ENCODE measurements at regions not wholly inside any gene's neighbourhood (a gene's known extent, or its start where the extent isn't known, plus 50 kb on each side); places are given as distances from the start of the nearest gene placed in this dataset.

DNA sequence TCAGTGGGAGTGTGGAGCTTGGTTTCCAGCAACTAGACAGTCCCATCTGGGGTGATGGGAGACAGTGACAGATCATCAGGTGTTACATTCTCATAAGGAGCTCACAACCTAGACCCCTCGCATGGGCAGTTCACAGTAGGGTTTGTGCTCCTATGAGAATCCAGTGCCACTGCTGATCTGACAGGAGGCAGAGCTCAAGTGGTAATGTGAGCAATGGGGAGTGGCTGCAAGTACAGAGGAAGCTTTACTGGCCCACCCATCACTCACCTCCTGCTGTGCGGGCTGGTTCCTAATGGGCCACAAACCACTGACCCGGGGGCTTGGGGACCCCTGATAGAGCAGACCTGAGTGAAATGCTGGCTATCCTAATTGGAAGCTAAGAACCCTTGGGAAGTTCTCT, 242.8 kb downstream of the BAMBI start:
- ChIA-PET POLR2A (no interaction called here), CTCF (interaction anchor here (0.6 to 2.1 kb wide), 2 partner anchors 19 to 323 kb away, joined by 3 to 7 read pairs; no protein-coding TSS in a partner anchor)
- no peak for TF ChIP-seq SP3 (tag by site-specific recombination; IDR thresholded peaks at IDR 0.05)
- TF ChIP-seq ZNF777 (tag by site-specific recombination; IDR thresholded peaks at IDR 0.05; ENCODE audit: borderline replicate concordance), result no peak
- no peak for TF ChIP-seq ZNF2 (tag by site-specific recombination; IDR thresholded peaks at IDR 0.05)
- TF ChIP-seq ZNF610 (tag by site-specific recombination; IDR thresholded peaks at IDR 0.05; ENCODE audit: borderline replicate concordance), result peak; percentile 99
- TF ChIP-seq, protein P1, sequence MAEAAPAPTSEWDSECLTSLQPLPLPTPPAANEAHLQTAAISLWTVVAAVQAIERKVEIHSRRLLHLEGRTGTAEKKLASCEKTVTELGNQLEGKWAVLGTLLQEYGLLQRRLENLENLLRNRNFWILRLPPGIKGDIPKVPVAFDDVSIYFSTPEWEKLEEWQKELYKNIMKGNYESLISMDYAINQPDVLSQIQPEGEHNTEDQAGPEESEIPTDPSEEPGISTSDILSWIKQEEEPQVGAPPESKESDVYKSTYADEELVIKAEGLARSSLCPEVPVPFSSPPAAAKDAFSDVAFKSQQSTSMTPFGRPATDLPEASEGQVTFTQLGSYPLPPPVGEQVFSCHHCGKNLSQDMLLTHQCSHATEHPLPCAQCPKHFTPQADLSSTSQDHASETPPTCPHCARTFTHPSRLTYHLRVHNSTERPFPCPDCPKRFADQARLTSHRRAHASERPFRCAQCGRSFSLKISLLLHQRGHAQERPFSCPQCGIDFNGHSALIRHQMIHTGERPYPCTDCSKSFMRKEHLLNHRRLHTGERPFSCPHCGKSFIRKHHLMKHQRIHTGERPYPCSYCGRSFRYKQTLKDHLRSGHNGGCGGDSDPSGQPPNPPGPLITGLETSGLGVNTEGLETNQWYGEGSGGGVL (tag by site-specific recombination; IDR thresholded peaks at IDR 0.05), result no peak
- Histone ChIP-seq H3K4me1 (ENCODE audit: control insufficient read depth, insufficient read depth, low read length) (no peaks in the 10 kb centered on the region), H3K9me3 (ENCODE audit: control insufficient read depth, insufficient read depth, low read depth, low read length) (no peaks in the 10 kb centered on the region), H3K36me3 (ENCODE audit: control insufficient read depth in 2 of 2, insufficient read depth in 1 of 2, low read length in 2 of 2) (no peaks in the 10 kb centered on the region), H3K4me3 (ENCODE audit: low read depth, low read length) (no peak overlapping the region), H3K27ac (ENCODE audit: extremely low read depth, low read depth, low read length) (no peak overlapping the region)

DNA sequence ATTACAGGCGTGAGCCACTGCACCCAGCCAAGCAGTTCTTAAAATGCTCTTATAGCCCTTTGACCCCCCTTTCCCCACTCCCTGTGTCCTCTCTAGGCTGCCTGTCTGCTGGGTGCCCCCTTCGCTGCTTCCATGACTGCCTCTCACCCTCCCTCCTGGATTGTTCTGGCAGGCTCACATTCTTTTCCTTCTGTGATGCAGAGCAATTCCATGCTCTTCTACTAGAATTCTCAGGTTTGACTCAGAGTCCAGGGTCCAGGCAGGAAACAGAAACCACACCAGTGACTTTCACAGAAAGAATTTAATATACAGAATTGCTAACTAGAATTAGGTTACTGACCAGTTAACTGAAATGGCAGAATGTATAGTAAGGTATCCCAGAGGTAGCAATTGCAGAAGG, 244.8 kb downstream of the BAMBI start:
- H3K4me3 ChIP-seq (ENCODE audit: low read depth, low read length), result no peak overlapping the region
- no peaks in the 10 kb centered on the region for H3K36me3 ChIP-seq (ENCODE audit: control insufficient read depth in 2 of 2, insufficient read depth in 1 of 2, low read length in 2 of 2)
- no peak overlapping the region for H3K27ac ChIP-seq (ENCODE audit: extremely low read depth, low read depth, low read length)
- CTCF ChIA-PET, result interaction anchor here (0.7 to 2.1 kb wide), 3 partner anchors 17 to 184 kb away, joined by 3 to 7 read pairs (median 4); no protein-coding TSS in a partner anchor
- no peaks in the 10 kb centered on the region for H3K4me1 ChIP-seq (ENCODE audit: control insufficient read depth, insufficient read depth, low read length)
- H3K9me3 ChIP-seq (ENCODE audit: control insufficient read depth, insufficient read depth, low read depth, low read length), result no peaks in the 10 kb centered on the region
- POLR2A ChIA-PET, result no interaction called here
- TF ChIP-seq ZNF707 (tag by site-specific recombination; IDR thresholded peaks at IDR 0.05) (no peak), ZNF792 (tag by site-specific recombination; IDR thresholded peaks at IDR 0.05) (no peak), ZNF394 (tag by site-specific recombination; IDR thresholded peaks at IDR 0.05; ENCODE audit: borderline replicate concordance) (no peak), KLF16 (tag by site-specific recombination; IDR thresholded peaks at IDR 0.05) (no peak), ZNF2 (tag by site-specific recombination; IDR thresholded peaks at IDR 0.05) (no peak), GLIS2 (tag by site-specific recombination; IDR thresholded peaks at IDR 0.05) (no peak), ZNF776 (tag by site-specific recombination; IDR thresholded peaks at IDR 0.05; ENCODE audit: borderline replicate concordance) (no peak)
- TF ChIP-seq, protein P2, sequence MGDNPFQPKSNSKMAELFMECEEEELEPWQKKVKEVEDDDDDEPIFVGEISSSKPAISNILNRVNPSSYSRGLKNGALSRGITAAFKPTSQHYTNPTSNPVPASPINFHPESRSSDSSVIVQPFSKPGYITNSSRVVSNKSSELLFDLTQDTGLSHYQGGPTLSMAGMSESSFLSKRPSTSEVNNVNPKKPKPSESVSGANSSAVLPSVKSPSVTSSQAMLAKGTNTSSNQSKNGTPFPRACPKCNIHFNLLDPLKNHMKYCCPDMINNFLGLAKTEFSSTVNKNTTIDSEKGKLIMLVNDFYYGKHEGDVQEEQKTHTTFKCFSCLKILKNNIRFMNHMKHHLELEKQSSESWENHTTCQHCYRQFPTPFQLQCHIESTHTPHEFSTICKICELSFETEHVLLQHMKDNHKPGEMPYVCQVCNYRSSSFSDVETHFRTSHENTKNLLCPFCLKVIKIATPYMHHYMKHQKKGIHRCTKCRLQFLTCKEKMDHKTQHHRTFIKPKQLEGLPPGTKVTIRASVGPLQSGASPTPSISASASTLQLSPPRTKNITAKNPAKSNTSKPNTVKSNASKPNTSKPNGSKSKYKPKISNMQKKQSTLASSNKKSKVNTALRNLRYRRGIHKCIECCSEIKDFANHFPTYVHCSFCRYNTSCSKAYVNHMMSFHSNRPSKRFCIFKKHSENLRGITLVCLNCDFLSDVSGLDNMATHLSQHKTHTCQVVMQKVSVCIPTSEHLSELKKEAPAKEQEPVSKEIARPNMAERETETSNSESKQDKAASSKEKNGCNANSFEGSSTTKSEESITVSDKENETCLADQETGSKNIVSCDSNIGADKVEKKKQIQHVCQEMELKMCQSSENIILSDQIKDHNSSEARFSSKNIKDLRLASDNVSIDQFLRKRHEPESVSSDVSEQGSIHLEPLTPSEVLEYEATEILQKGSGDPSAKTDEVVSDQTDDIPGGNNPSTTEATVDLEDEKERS (tag by site-specific recombination; IDR thresholded peaks at IDR 0.05), result no peak

DNA sequence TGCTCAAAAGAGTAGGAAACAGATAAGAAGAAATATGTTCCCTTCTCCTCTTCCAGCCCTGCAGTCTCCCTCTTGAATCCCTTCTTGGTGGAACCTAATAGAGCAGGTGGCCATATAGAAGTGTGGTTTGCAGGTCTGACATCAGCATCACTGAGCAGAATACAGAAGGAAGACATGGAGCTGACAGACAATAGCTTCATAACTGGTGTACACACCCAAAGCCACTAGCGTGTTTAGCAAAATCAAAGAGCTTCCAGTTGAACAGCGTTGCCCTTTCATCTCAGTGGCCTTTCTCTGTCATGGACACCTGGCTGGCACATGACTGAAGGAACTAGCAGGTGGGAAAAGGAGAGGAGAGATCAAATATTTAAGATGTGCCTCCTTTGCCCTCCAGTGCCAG, 245.5 kb downstream of the BAMBI start:
- Histone ChIP-seq H3K36me3 (ENCODE audit: control insufficient read depth in 2 of 2, insufficient read depth in 1 of 2, low read length in 2 of 2) (no peaks in the 10 kb centered on the region), H3K4me3 (ENCODE audit: low read depth, low read length) (no peak overlapping the region), H3K9me3 (ENCODE audit: control insufficient read depth, insufficient read depth, low read depth, low read length) (no peaks in the 10 kb centered on the region), H3K4me1 (ENCODE audit: control insufficient read depth, insufficient read depth, low read length) (no peaks in the 10 kb centered on the region), H3K27ac (ENCODE audit: extremely low read depth, low read depth, low read length) (no peak overlapping the region)
- ChIA-PET CTCF (interaction anchor here (1.1 to 1.4 kb wide), 2 partner anchors 17 to 68 kb away, joined by 3 to 11 read pairs; no protein-coding TSS in a partner anchor), POLR2A (no interaction called here)
- TF ChIP-seq ZNF350 (tag by site-specific recombination; IDR thresholded peaks at IDR 0.05) (no peak), ZNF311 (tag by site-specific recombination; IDR thresholded peaks at IDR 0.05; ENCODE audit: borderline replicate concordance) (no peak), ZNF654 (tag by site-specific recombination; IDR thresholded peaks at IDR 0.05; ENCODE audit: low read depth) (no peak), ZNF37A (tag by site-specific recombination; IDR thresholded peaks at IDR 0.05) (no peak), ZBTB1 (tag by site-specific recombination; IDR thresholded peaks at IDR 0.05) (no peak), GFI1B (tag by site-specific recombination; IDR thresholded peaks at IDR 0.05) (no peak), HOXA7 (CRISPR knock-in tag; IDR thresholded peaks at IDR 0.05; ENCODE audit: borderline replicate concordance) (no peak), GLIS1 (tag by site-specific recombination; IDR thresholded peaks at IDR 0.05) (no peak)
- TF ChIP-seq, protein P3, sequence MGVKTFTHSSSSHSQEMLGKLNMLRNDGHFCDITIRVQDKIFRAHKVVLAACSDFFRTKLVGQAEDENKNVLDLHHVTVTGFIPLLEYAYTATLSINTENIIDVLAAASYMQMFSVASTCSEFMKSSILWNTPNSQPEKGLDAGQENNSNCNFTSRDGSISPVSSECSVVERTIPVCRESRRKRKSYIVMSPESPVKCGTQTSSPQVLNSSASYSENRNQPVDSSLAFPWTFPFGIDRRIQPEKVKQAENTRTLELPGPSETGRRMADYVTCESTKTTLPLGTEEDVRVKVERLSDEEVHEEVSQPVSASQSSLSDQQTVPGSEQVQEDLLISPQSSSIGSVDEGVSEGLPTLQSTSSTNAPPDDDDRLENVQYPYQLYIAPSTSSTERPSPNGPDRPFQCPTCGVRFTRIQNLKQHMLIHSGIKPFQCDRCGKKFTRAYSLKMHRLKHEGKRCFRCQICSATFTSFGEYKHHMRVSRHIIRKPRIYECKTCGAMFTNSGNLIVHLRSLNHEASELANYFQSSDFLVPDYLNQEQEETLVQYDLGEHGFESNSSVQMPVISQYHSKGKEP (tag by site-specific recombination; IDR thresholded peaks at IDR 0.05), result no peak
- TF ChIP-seq, protein P4, sequence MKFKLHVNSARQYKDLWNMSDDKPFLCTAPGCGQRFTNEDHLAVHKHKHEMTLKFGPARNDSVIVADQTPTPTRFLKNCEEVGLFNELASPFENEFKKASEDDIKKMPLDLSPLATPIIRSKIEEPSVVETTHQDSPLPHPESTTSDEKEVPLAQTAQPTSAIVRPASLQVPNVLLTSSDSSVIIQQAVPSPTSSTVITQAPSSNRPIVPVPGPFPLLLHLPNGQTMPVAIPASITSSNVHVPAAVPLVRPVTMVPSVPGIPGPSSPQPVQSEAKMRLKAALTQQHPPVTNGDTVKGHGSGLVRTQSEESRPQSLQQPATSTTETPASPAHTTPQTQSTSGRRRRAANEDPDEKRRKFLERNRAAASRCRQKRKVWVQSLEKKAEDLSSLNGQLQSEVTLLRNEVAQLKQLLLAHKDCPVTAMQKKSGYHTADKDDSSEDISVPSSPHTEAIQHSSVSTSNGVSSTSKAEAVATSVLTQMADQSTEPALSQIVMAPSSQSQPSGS (tag by site-specific recombination; IDR thresholded peaks at IDR 0.05; ENCODE audit: low read depth), result no peak
- TF ChIP-seq, protein P5, sequence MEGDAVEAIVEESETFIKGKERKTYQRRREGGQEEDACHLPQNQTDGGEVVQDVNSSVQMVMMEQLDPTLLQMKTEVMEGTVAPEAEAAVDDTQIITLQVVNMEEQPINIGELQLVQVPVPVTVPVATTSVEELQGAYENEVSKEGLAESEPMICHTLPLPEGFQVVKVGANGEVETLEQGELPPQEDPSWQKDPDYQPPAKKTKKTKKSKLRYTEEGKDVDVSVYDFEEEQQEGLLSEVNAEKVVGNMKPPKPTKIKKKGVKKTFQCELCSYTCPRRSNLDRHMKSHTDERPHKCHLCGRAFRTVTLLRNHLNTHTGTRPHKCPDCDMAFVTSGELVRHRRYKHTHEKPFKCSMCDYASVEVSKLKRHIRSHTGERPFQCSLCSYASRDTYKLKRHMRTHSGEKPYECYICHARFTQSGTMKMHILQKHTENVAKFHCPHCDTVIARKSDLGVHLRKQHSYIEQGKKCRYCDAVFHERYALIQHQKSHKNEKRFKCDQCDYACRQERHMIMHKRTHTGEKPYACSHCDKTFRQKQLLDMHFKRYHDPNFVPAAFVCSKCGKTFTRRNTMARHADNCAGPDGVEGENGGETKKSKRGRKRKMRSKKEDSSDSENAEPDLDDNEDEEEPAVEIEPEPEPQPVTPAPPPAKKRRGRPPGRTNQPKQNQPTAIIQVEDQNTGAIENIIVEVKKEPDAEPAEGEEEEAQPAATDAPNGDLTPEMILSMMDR (tag by site-specific recombination; IDR thresholded peaks at IDR 0.05), result no peak
